Thymus (tissue), 11 donors: ENCODE measurements at regions not wholly inside any gene's neighbourhood (a gene's known extent, or its start where the extent isn't known, plus 50 kb on each side); places are given as distances from the start of the nearest gene placed in this dataset.
"Not testable (repeated sequence)": the region's sequence is repeated elsewhere in the genome, so short reads cannot be mapped to it uniquely, and the experiment has no call there.

Experiments used
- DNase-seq, 9 donors: peaks; one replicate each; pipeline ENCODE4 v3.0.0-alpha.2; 2013; ENCODE audit warnings: low spot score in 9 of 9, low read depth in 6 of 9, missing footprints in 1 of 9
- H3K27ac ChIP-seq, 2 donors: one replicate each; pipeline ENCODE4 v1.5.1; 2013; ENCODE audit warnings: control low read depth in 1 of 2, low read depth in 1 of 2, low read length in 1 of 2, mild to moderate bottlenecking in 1 of 2, moderate library complexity in 1 of 2
- H3K27me3 ChIP-seq, 2 donors: one replicate each; pipeline ENCODE4 v1.5.1; 2013; ENCODE audit warnings: low read length in 1 of 2; ENCODE audit not compliant: control insufficient read depth in 2 of 2, insufficient read depth in 1 of 2
- H3K36me3 ChIP-seq, 2 donors: one replicate each; pipeline ENCODE4 v1.5.1; 2013; ENCODE audit warnings: low read length in 1 of 2, mild to moderate bottlenecking in 1 of 2, moderate library complexity in 1 of 2; ENCODE audit not compliant: control insufficient read depth in 2 of 2, insufficient read depth in 2 of 2
- H3K4me1 ChIP-seq, 2 donors: one replicate each; pipeline ENCODE4 v1.5.1; 2013; ENCODE audit warnings: low read length in 2 of 2; ENCODE audit not compliant: control insufficient read depth in 2 of 2, insufficient read depth in 2 of 2
- H3K4me3 ChIP-seq, 2 donors: one replicate each; pipeline ENCODE4 v1.5.1; 2013; ENCODE audit warnings: low read length in 2 of 2, control low read depth in 1 of 2, mild to moderate bottlenecking in 1 of 2
- H3K9me3 ChIP-seq, 2 donors: one replicate each; pipeline ENCODE4 v1.5.1; 2013; ENCODE audit warnings: low read length in 1 of 2, mild to moderate bottlenecking in 1 of 2; ENCODE audit not compliant: control insufficient read depth in 2 of 2, insufficient read depth in 1 of 2
- WGBS: extraction: QIAGEN DNeasy Blood & Tissue Kit; methylation state at CpG from one replicate; pipeline ENCODE4 v1.1.7; 2013; 5-methylcytosine and 5-hydroxymethylcytosine counted together
- donor health status: healthy.

GRCh38 chr2:187783446-187783845, 229.2 kb upstream of the TFPI start:
- Histone ChIP-seq H3K27ac (no peak overlapping the region), H3K4me3 (no peak overlapping the region), H3K9me3 (no peaks in the 10 kb centered on the region), H3K4me1 (no peaks in the 10 kb centered on the region), H3K27me3 (no peaks in the 10 kb centered on the region), H3K36me3 (no peaks in the 10 kb centered on the region)
- no peak for DNase-seq
- 97% methylated on average over 1 of the region's 1 CpG for WGBS

- not testable (repeated sequence) for DNase-seq, H3K4me1 ChIP-seq, H3K9me3 ChIP-seq, H3K27ac ChIP-seq, H3K27me3 ChIP-seq, H3K4me3 ChIP-seq, H3K36me3 ChIP-seq
- WGBS = 60% methylated on average over 3 of the region's 3 CpGs
Observed at GRCh38 chr2:187784138-187784537, 229.9 kb upstream of the TFPI start.

DNA sequence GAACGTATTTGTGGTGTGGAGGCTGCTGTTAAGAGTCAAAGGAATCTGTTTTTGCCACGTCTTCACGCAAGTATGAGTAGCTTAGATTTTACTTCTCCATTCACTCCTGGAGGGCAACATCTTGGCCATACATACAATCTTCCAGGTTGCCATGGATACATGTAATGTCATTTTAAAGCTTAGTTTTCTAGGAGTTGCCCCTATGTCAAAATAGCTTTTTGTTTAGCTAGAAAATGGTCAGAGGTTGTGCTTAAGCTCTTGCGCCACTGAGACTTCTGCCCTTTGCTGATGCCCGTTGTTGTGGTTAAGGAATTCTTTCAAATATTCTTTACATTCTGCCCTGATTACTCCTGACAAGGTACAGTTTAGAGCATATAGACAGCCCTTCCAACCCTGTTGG, 245.4 kb upstream of the TFPI start:
- H3K4me1 ChIP-seq = no peaks in the 10 kb centered on the region
- peaks cover 0 to 2% of the 10 kb centered on the region in 2 donors for H3K9me3 ChIP-seq
- no peak overlapping the region for H3K4me3 ChIP-seq
- H3K27ac ChIP-seq = no peak overlapping the region
- H3K27me3 ChIP-seq = no peaks in the 10 kb centered on the region
- H3K36me3 ChIP-seq = no peaks in the 10 kb centered on the region
- 96% methylated on average over 5 of the region's 5 CpGs for WGBS
- DNase-seq = no peak

DNA sequence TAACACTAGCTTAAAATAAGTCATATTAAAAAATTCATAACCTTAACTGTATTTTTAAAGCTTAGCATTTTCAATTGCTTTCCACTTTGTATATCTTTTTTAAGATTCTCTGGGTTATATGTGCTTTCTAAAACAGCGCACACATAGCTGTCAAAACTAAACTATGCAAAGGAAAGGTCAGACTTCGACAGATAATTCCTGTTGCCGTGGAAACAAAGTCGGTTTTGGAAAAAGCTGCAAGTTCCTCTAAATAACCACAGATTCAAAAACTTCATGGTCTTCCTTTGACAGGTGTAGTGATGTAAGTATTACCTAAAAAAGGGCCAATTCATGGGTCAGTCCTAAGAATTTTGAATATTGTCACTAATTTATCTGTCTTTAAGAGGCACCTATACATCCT, 249.6 kb upstream of the TFPI start:
- Histone ChIP-seq H3K27ac (no peak overlapping the region), H3K4me3 (no peak overlapping the region), H3K4me1 (no peaks in the 10 kb centered on the region), H3K27me3 (no peaks in the 10 kb centered on the region), H3K36me3 (no peaks in the 10 kb centered on the region), H3K9me3 (peaks cover 0 to 2% of the 10 kb centered on the region in 2 donors)
- DNase-seq = no peak
- 81% methylated on average over 4 of the region's 4 CpGs for WGBS

DNA sequence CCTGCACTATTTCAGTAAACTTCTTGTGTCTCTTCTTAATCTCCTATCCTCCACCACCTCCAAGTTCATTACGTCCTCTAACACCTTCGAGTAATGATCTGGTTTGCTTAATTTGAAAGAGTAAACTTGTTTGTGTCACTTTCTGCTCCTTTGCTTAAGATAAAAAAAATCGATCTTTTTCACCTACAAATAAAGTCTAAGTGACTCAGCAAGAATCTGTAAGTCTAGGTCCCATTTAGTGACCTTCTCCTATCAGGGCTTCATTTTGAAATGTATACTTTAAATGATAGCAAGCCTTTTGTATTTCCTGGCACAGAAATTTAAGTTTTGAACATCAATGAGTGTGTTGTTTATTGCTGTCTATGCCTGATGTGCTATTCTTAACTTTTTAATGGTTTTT, 260.9 kb upstream of the TFPI start:
- WGBS = 89% methylated on average over 3 of the region's 3 CpGs
- DNase-seq = no peak
- Histone ChIP-seq H3K27me3 (no peaks in the 10 kb centered on the region), H3K36me3 (no peaks in the 10 kb centered on the region), H3K27ac (no peak overlapping the region), H3K9me3 (peaks cover 0 to 8% of the 10 kb centered on the region in 2 donors), H3K4me3 (no peak overlapping the region), H3K4me1 (no peaks in the 10 kb centered on the region)

GRCh38 chr2:187819624-187820023, 265.4 kb upstream of the TFPI start:
- H3K9me3 ChIP-seq = peaks cover 0 to 8% of the 10 kb centered on the region in 2 donors
- H3K27me3 ChIP-seq = no peaks in the 10 kb centered on the region
- whole genome bisulfite sequencing = 99% methylated on average over 1 of the region's 1 CpG
- H3K4me1 ChIP-seq = no peaks in the 10 kb centered on the region
- no peak for DNase-seq
- H3K27ac ChIP-seq = no peak overlapping the region
- H3K4me3 ChIP-seq = no peak overlapping the region
- H3K36me3 ChIP-seq = no peaks in the 10 kb centered on the region

DNA sequence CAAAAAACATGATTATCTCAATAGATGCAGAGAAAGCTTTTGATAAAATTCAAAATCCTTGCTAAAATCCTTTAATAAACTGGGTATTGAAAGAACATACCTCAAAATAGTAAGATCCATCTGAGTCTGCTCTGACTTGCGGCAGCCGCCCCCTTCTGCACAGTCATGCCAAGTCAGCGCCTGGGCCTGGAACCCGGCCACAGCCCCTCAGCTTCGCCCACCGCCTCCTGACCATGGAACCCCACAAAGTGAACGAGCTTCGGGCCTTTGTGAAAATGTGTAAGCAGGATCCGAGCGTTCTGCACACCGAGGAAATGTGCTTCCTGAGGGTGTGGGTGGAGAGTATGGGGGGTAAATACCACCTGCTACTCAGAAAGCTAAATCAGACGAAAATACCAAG, 270.9 kb upstream of the TFPI start:
- no peaks in the 10 kb centered on the region for H3K36me3 ChIP-seq
- H3K27me3 ChIP-seq = no peaks in the 10 kb centered on the region
- WGBS = 93% methylated on average over 12 of the region's 12 CpGs
- DNase-seq = no peak
- H3K4me1 ChIP-seq = no peaks in the 10 kb centered on the region
- no peaks in the 10 kb centered on the region for H3K9me3 ChIP-seq
- no peak overlapping the region for H3K4me3 ChIP-seq
- no peak overlapping the region for H3K27ac ChIP-seq

GRCh38 chr2:187826023-187826422, 271.8 kb upstream of the TFPI start:
- Histone ChIP-seq H3K9me3 (no peaks in the 10 kb centered on the region), H3K4me3 (no peak overlapping the region), H3K36me3 (no peaks in the 10 kb centered on the region), H3K27ac (no peak overlapping the region), H3K4me1 (no peaks in the 10 kb centered on the region), H3K27me3 (no peaks in the 10 kb centered on the region)
- no peak for DNase-seq
- 84% methylated on average over 2 of the region's 2 CpGs for WGBS

DNA sequence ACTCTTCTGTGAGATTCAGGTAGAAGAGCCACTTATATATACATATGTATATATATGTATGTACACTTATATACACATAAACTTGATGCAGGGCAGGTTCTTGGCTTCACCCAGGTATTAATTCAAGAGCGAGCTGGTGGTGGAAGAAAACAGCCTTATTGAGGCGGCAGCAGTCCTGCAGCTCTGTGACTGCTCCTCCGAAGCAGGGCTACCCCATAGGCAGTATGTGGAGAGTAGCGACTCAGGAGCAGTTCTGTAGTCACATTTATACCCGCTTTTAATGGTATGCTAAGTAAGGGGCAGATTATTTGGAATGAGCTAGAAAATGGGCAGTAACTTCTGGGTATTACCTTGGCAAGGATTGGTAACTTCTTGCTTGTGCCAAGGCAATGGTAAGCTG, 280.6 kb upstream of the TFPI start:
- Histone ChIP-seq H3K9me3 (no peaks in the 10 kb centered on the region), H3K4me1 (no peaks in the 10 kb centered on the region), H3K27me3 (no peaks in the 10 kb centered on the region), H3K27ac (no peak overlapping the region), H3K4me3 (no peak overlapping the region), H3K36me3 (no peaks in the 10 kb centered on the region)
- no peak for DNase-seq
- WGBS = 94% methylated on average over 5 of the region's 5 CpGs

- Histone ChIP-seq H3K9me3 (no peaks in the 10 kb centered on the region), H3K36me3 (no peaks in the 10 kb centered on the region), H3K27me3 (no peaks in the 10 kb centered on the region), H3K27ac (no peak overlapping the region), H3K4me1 (no peaks in the 10 kb centered on the region), H3K4me3 (no peak overlapping the region)
- 94% methylated on average over 1 of the region's 1 CpG for WGBS
- no peak for DNase-seq
Observed at GRCh38 chr2:187838690-187839089, 284.5 kb upstream of the TFPI start.
